ENCODE measurements at regions not wholly inside any gene's neighbourhood (a gene's known extent, or its start where the extent isn't known, plus 50 kb on each side); places are given as distances from the start of the nearest gene placed in this dataset.
"Not testable (repeated sequence)": the region's sequence is repeated elsewhere in the genome, so short reads cannot be mapped to it uniquely, and the experiment has no call there.

GRCh38 chr11:91483956-91484355 lies 740.7 kb upstream of the FAT3 start:
- not testable (repeated sequence) for DNase-seq (ENCODE audit: low read depth in 2 of 2)

GRCh38 chr11:91481875-91482274 lies 742.7 kb upstream of the FAT3 start:
- not testable (repeated sequence) for DNase-seq (ENCODE audit: low read depth in 2 of 2)

- no peak for DNase-seq (ENCODE audit: low read depth in 2 of 2)
Observed at GRCh38 chr11:91470656-91471055, 754.0 kb upstream of the FAT3 start.

GRCh38 chr11:91459840-91460239 lies 764.8 kb upstream of the FAT3 start:
- DNase-seq (ENCODE audit: low read depth in 2 of 2): no peak

- no peak for DNase-seq (ENCODE audit: low read depth in 2 of 2)
Observed at GRCh38 chr11:91446267-91446666, 778.4 kb upstream of the FAT3 start.

GRCh38 chr11:91435694-91436395 lies 788.8 kb upstream of the FAT3 start:
- no peak for DNase-seq (ENCODE audit: low read depth in 2 of 2)

GRCh38 chr11:91433284-91434010 lies 791.2 kb upstream of the FAT3 start:
- DNase-seq (ENCODE audit: low read depth in 2 of 2): no peak

- DNase-seq (ENCODE audit: low read depth in 2 of 2): no peak
Observed at GRCh38 chr11:91421641-91422040, 803.0 kb upstream of the FAT3 start.

- no peak for DNase-seq (ENCODE audit: low read depth in 2 of 2)
Observed at GRCh38 chr11:91407842-91408241, 816.8 kb upstream of the FAT3 start.

GRCh38 chr11:91406009-91406408 lies 818.6 kb upstream of the FAT3 start:
- DNase-seq (ENCODE audit: low read depth in 2 of 2): no peak

- DNase-seq (ENCODE audit: low read depth in 2 of 2): no peak
Observed at GRCh38 chr11:91404344-91404743, 820.3 kb upstream of the FAT3 start.

GRCh38 chr11:91397134-91397468 lies 827.5 kb upstream of the FAT3 start:
- no peak for DNase-seq (ENCODE audit: low read depth in 2 of 2)

GRCh38 chr11:91396236-91397133 lies 828.1 kb upstream of the FAT3 start:
- DNase-seq (ENCODE audit: low read depth in 2 of 2): no peak

GRCh38 chr11:91394727-91395414 lies 829.7 kb upstream of the FAT3 start:
- DNase-seq (ENCODE audit: low read depth in 2 of 2): no peak

GRCh38 chr11:91394073-91394726 lies 830.4 kb upstream of the FAT3 start:
- DNase-seq (ENCODE audit: low read depth in 2 of 2): no peak

- DNase-seq (ENCODE audit: low read depth in 2 of 2): no peak
Observed at GRCh38 chr11:91382946-91383345, 841.7 kb upstream of the FAT3 start.

- DNase-seq (ENCODE audit: low read depth in 2 of 2): no peak
Observed at GRCh38 chr11:91374794-91375193, 849.8 kb upstream of the FAT3 start.

GRCh38 chr11:91373497-91373896 lies 851.1 kb upstream of the FAT3 start:
- DNase-seq (ENCODE audit: low read depth in 2 of 2): no peak

GRCh38 chr11:91366816-91367215 lies 857.8 kb upstream of the FAT3 start:
- no peak for DNase-seq (ENCODE audit: low read depth in 2 of 2)

- no peak for DNase-seq (ENCODE audit: low read depth in 2 of 2)
Observed at GRCh38 chr11:91365986-91366585, 858.5 kb upstream of the FAT3 start.

GRCh38 chr11:91350931-91351330 lies 873.7 kb upstream of the FAT3 start:
- no peak for DNase-seq (ENCODE audit: low read depth in 2 of 2)
